NB4 (cell line): ENCODE measurements at regions not wholly inside any gene's neighbourhood (a gene's known extent, or its start where the extent isn't known, plus 50 kb on each side); places are given as distances from the start of the nearest gene placed in this dataset.
"Not testable (repeated sequence)": the region's sequence is repeated elsewhere in the genome, so short reads cannot be mapped to it uniquely, and the experiment has no call there.

Source experiments
- DNase-seq: peaks from one replicate; pipeline ENCODE4 v3.0.0; 2010; ENCODE audit warnings: low read depth
- H3K4me3 ChIP-seq: one replicate; pipeline ENCODE4 v1.5.1; 2011; ENCODE audit warnings: mild to moderate bottlenecking, low read depth, low read length, moderate library complexity
- CTCF ChIP-seq: IDR thresholded peaks from one replicate; pipeline ENCODE4 v1.5.1; 2012; ENCODE audit warnings: low read depth, low read length
- MAX ChIP-seq: IDR thresholded peaks from 2 replicates; pipeline ENCODE4 v1.6.1; 2011; ENCODE audit warnings: low read depth, low read length
- MYC ChIP-seq: IDR thresholded peaks from 2 replicates; pipeline ENCODE4 v1.6.1; 2011; ENCODE audit warnings: low read depth, low read length
- POLR2A ChIP-seq: IDR thresholded peaks from 2 replicates; pipeline ENCODE4 v1.6.1; 2011; ENCODE audit warnings: mild to moderate bottlenecking; ENCODE audit not compliant: insufficient read length; ENCODE audit errors: extremely low read depth

DNA sequence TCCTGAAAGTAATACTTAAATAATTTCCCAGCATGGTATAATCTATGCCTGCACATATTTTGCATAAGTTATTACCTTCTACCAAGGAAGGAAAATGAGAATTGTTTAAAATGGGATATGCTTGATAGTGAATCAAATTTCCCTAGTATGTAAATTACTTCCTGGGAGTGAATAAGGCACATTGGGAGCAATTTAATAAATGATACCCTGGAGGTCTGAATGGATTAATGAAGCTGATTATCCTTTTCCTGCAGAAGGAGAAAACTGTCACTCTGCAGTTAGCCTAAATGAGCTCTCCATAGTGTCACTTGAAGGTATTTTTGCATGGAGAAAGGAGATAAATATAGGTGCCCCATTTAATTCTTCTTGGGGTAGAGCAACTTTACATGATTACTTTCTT, 2212.0 kb downstream of the PCDH7 start:
- no peak overlapping the region for H3K4me3 ChIP-seq
- no peak for TF ChIP-seq MYC
- TF ChIP-seq CTCF = no peak
- no peak for TF ChIP-seq MAX
- TF ChIP-seq POLR2A = no peak
- DNase-seq = no peak

DNA sequence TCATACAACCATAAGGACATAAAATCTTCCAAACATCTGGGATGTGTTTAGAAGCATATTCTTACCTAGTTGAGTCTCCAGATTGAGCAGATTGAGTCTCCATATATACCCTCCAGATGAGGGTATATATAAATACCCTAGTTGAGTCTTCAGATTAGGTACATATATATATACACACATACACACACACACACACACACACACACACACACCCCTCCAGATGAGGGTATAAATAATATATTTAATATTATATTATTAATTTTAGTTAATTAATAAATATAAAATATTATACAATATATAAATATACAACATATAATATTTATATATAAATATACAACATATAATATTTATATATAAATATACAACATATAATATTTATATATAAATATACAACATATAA, 2219.1 kb downstream of the PCDH7 start:
- not testable (repeated sequence) for H3K4me3 ChIP-seq, DNase-seq

- DNase-seq = no peak
- TF ChIP-seq CTCF (no peak), MYC (no peak), POLR2A (no peak), MAX (no peak)
Measured at GRCh38 chr4:32950866-32951265, 2230.7 kb downstream of the PCDH7 start.

DNA sequence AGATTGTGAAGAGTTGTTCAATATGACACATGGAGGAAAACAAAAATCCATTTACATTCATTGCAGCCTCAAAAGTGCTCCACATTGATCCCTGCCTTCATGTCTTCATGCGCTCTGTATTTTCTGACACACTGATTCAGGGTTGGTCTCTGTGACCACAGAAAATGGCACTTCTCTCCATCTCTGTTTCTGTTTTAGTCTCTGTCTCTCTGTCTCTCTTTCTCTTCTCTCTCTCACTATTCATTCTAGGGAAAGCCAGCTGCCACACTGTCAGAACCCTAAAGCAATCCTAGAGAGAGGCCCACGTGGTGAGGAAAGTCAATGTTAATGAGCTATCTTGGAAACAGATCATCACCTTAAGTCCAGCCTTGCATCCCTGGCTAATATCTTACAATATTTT, 2238.4 kb downstream of the PCDH7 start:
- no peak overlapping the region for H3K4me3 ChIP-seq
- TF ChIP-seq MYC = no peak
- TF ChIP-seq POLR2A = no peak
- TF ChIP-seq CTCF = no peak
- TF ChIP-seq MAX = no peak
- no peak for DNase-seq

More at GRCh38 chr4:32950866-32951265, 2230.7 kb downstream of the PCDH7 start:
- H3K4me3 ChIP-seq = no peak overlapping the region

GRCh38 chr4:32962100-32962499, 2241.9 kb downstream of the PCDH7 start:
- H3K4me3 ChIP-seq = no peak overlapping the region
- no peak for DNase-seq
- no peak for TF ChIP-seq POLR2A
- no peak for TF ChIP-seq MYC
- no peak for TF ChIP-seq CTCF
- no peak for TF ChIP-seq MAX

DNA sequence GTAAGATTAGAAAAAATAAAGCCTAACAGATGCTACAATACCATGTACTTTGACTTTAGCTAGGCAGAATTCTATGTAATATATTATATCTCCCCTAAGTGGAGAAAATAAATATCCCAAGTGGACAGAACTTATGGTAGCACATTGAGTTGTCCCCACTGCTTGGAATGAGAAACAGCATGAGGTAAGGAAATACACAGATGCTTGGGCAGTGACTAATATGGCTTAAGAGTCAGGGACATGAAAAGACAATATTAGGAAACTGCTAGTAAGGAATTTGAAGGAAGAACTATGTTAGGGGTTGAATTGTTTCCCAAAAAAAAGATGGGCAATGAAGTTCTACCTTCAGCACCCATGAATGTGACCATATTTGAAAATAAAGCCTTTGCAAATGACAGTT, 2265.1 kb downstream of the PCDH7 start:
- H3K4me3 ChIP-seq = no peak overlapping the region
- no peak for DNase-seq
- no peak for TF ChIP-seq CTCF
- TF ChIP-seq MYC = no peak
- no peak for TF ChIP-seq MAX
- no peak for TF ChIP-seq POLR2A
